ENCODE measurements at regions not wholly inside any gene's neighbourhood (a gene's known extent, or its start where the extent isn't known, plus 50 kb on each side); places are given as distances from the start of the nearest gene placed in this dataset.
A peak's percentile ranks its signal among the peaks of the same experiment; 100 is the strongest.

- no peak for DNase-seq
These were observed 50.4 kb upstream of the GRIP2 start for GRCh38 chr3:14590569-14590968.

DNA sequence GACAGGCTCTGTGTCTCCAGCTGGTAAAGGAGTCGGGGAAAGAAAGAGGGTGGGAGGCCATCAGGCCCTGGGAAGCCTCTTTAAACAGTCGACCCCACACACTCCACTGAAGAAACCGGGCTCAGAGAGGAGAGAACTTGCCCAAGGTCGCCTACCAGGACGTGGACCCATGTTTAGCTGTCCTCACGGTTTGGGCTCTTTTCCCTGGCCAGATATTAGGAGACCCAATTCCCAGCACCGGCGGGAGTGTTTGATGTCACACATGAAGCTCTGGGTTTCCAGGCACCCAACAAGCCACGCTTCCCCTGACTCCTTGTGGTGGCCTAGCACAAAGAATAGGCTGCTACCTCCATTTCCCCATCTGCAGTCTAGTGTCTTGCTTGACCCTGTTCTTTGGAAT is 52.2 kb upstream of the GRIP2 start:
- DNase-seq: no peak

GRCh38 chr3:14592836-14593235 is 52.7 kb upstream of the GRIP2 start:
- DNase-seq: no peak

GRCh38 chr3:14594234-14594633 is 54.1 kb upstream of the GRIP2 start:
- DNase-seq: no peak

DNA sequence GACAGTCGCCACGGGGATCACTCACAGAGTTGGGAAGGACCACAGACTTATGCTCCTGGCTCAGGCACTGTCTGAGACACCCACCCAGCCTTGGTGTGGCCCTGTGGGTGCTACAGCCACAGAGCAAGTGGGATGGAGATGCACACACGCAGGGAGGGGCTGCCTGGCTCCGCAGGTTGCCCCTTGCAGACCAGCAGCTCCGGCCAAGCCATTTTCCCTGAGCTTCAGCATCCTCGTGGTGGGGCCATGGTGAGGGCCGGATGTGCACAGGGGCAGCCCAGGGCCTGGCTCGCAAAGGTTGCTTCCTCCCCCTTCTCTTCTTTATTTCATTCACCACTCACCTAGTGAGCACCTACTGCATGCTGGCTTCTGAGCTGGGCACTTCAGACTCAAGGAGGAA is 55.4 kb upstream of the GRIP2 start:
- no peak for DNase-seq

DNA sequence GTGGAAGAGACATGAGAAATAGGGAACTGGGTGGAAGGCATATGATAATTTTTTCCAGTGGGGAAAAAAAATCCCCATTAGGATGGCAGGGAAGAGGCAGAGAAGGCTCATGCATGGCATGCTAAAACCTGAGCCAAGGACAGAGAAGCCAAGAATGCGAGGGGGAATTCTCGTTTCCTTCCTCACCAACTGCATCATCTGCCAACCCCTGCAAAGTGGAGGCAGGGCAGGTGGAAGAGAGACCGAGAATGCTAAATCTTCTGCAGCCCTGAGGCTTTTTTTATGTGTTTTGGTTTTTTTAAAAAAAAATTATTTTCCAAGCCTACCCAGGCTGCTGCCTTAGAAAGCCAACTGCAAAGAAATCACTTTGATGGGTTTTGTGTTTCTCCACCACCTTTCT is 54.3 kb upstream of the CCDC174 start:
- DNase-seq: no peak

GRCh38 chr3:14598143-14598569 is 53.4 kb upstream of the CCDC174 start:
- DNase-seq: peak; percentile 38

DNA sequence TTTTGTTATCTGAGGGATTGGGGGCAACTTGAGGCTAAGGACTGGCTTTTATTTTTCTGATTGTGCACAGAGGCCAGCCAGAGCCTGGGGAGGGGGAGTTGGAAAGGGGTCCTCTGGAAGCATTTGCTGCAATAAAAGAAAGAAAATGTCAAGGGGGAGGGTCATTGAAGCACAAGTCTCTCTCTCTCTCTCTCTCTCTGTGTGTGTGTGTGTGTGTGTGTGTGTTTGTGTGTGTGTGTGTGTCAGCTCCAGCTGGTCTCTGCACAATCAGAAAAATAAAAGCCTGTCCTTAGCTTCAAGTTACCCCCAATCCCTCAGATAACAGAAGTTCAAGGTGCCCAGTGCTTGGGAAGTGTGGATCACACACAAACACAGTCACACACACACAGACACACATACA is 52.1 kb upstream of the CCDC174 start:
- no peak for DNase-seq

DNA sequence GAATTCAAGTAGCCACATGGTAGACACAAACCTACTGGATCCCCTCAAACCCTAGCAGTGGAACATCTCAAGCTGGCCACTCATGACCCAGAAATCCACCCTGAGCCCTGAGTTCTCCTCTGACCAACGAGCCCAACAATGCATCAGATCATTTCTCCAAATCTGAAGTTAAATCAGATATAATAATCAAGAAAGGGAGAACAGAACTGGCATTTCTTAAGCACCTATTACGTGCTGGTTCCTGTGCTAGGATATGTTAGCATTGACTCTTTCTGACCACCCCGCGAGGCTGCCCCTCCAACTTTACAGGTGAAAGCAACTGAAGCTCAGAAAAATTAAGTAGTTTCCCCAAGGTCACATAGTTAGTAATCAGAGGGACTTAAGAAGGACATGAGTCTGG is 51.5 kb upstream of the CCDC174 start:
- no peak for DNase-seq

GRCh38 chr3:14600856-14601610 is 50.5 kb upstream of the CCDC174 start:
- DNase-seq: no peak

- DNase-seq: no peak
These were observed 49.9 kb upstream of the CCDC174 start for GRCh38 chr3:14601692-14602005.
